ENCODE measurements at regions not wholly inside any gene's neighbourhood (a gene's known extent, or its start where the extent isn't known, plus 50 kb on each side); places are given as distances from the start of the nearest gene placed in this dataset.

GRCh38 chr16:64590513-64590912, 531.4 kb downstream of the CDH11 start:
- DNase-seq (ENCODE audit: extremely low read depth in 1 of 11, low read depth in 9 of 11, low spot score in 4 of 11): no peak

GRCh38 chr16:64589836-64590235, 532.0 kb downstream of the CDH11 start:
- DNase-seq (ENCODE audit: extremely low read depth in 1 of 11, low read depth in 9 of 11, low spot score in 4 of 11): no peak

- peak; percentile 7 to 61 (median 23) for DNase-seq (ENCODE audit: extremely low read depth in 1 of 11, low read depth in 9 of 11, low spot score in 4 of 11)
Observed at GRCh38 chr16:64586781-64587180, 535.1 kb downstream of the CDH11 start.

- DNase-seq (ENCODE audit: extremely low read depth in 1 of 11, low read depth in 9 of 11, low spot score in 4 of 11): no peak
Observed at GRCh38 chr16:64585367-64585766, 536.5 kb downstream of the CDH11 start.

- no peak for DNase-seq (ENCODE audit: extremely low read depth in 1 of 11, low read depth in 9 of 11, low spot score in 4 of 11)
Observed at GRCh38 chr16:64580558-64580957, 541.3 kb downstream of the CDH11 start.

GRCh38 chr16:64579712-64580111, 542.2 kb downstream of the CDH11 start:
- no peak for DNase-seq (ENCODE audit: extremely low read depth in 1 of 11, low read depth in 9 of 11, low spot score in 4 of 11)

GRCh38 chr16:64545768-64546167, 576.1 kb downstream of the CDH11 start:
- no peak for DNase-seq (ENCODE audit: extremely low read depth in 1 of 11, low read depth in 9 of 11, low spot score in 4 of 11)

GRCh38 chr16:64544859-64545258, 577.0 kb downstream of the CDH11 start:
- DNase-seq (ENCODE audit: extremely low read depth in 1 of 11, low read depth in 9 of 11, low spot score in 4 of 11): no peak

GRCh38 chr16:64543441-64543840, 578.4 kb downstream of the CDH11 start:
- DNase-seq (ENCODE audit: extremely low read depth in 1 of 11, low read depth in 9 of 11, low spot score in 4 of 11): no peak

- DNase-seq (ENCODE audit: extremely low read depth in 1 of 11, low read depth in 9 of 11, low spot score in 4 of 11): no peak
Observed at GRCh38 chr16:64543031-64543430, 578.8 kb downstream of the CDH11 start.

- no peak for DNase-seq (ENCODE audit: extremely low read depth in 1 of 11, low read depth in 9 of 11, low spot score in 4 of 11)
Observed at GRCh38 chr16:64542152-64542551, 579.7 kb downstream of the CDH11 start.

- no peak for DNase-seq (ENCODE audit: extremely low read depth in 1 of 11, low read depth in 9 of 11, low spot score in 4 of 11)
Observed at GRCh38 chr16:64541621-64542020, 580.2 kb downstream of the CDH11 start.

- DNase-seq (ENCODE audit: extremely low read depth in 1 of 11, low read depth in 9 of 11, low spot score in 4 of 11): no peak
Observed at GRCh38 chr16:64540434-64540833, 581.4 kb downstream of the CDH11 start.

GRCh38 chr16:64539811-64540371, 582.0 kb downstream of the CDH11 start:
- DNase-seq (ENCODE audit: extremely low read depth in 1 of 11, low read depth in 9 of 11, low spot score in 4 of 11): no peak

GRCh38 chr16:64534180-64534780, 587.6 kb downstream of the CDH11 start:
- DNase-seq (ENCODE audit: extremely low read depth in 1 of 11, low read depth in 9 of 11, low spot score in 4 of 11): no peak

- no peak for DNase-seq (ENCODE audit: extremely low read depth in 1 of 11, low read depth in 9 of 11, low spot score in 4 of 11)
Observed at GRCh38 chr16:64532691-64533090, 589.2 kb downstream of the CDH11 start.

- no peak for DNase-seq (ENCODE audit: extremely low read depth in 1 of 11, low read depth in 9 of 11, low spot score in 4 of 11)
Observed at GRCh38 chr16:64532117-64532516, 589.7 kb downstream of the CDH11 start.

GRCh38 chr16:64531401-64531800, 590.5 kb downstream of the CDH11 start:
- DNase-seq (ENCODE audit: extremely low read depth in 1 of 11, low read depth in 9 of 11, low spot score in 4 of 11): no peak

GRCh38 chr16:64522548-64522947, 599.3 kb downstream of the CDH11 start:
- DNase-seq (ENCODE audit: extremely low read depth in 1 of 11, low read depth in 9 of 11, low spot score in 4 of 11): no peak

- no peak for DNase-seq (ENCODE audit: extremely low read depth in 1 of 11, low read depth in 9 of 11, low spot score in 4 of 11)
Observed at GRCh38 chr16:64513871-64514270, 608.0 kb downstream of the CDH11 start.
